GM23338 (cell line): ENCODE measurements at regions not wholly inside any gene's neighbourhood (a gene's known extent, or its start where the extent isn't known, plus 50 kb on each side); places are given as distances from the start of the nearest gene placed in this dataset.

Source experiments
- ATAC-seq: fragments of 200-7000 bp; cut with Tn5 transposase; 3 replicates; pipeline ENCODE4 v1.9.1; 2020
- DNase-seq: peaks from one replicate; pipeline ENCODE4 v3.0.0-alpha.2; 2015; ENCODE audit warnings: low spot score
- H2AFZ ChIP-seq: fragments of 200-600 bp; sonication (generic); 2 replicates; pipeline ENCODE4 v1.8.0; 2016; ENCODE audit warnings: antibody characterized with exemption, mild to moderate bottlenecking, moderate library complexity
- H3F3A ChIP-seq: fragments of 200-600 bp; sonication (generic); replicated peaks from 2 replicates; pipeline ENCODE4 v1.8.0; 2017; ENCODE audit warnings: antibody characterized with exemption, mixed run types, low read depth
- H3K27ac ChIP-seq: fragments of 200-600 bp; sonication (generic); 2 replicates; pipeline ENCODE4 v1.6.1; 2016; ENCODE audit warnings: low read depth
- H3K27me3 ChIP-seq: fragments of 200-600 bp; sonication (generic); 2 replicates; pipeline ENCODE4 v1.8.0; 2016; ENCODE audit warnings: mild to moderate bottlenecking, mixed run types, moderate library complexity; ENCODE audit not compliant: insufficient read depth
- H3K36me3 ChIP-seq: fragments of 200-600 bp; sonication (generic); 2 replicates; pipeline ENCODE4 v1.8.0; 2016; ENCODE audit warnings: mild to moderate bottlenecking; ENCODE audit not compliant: insufficient read depth
- H3K4me1 ChIP-seq: fragments of 200-600 bp; sonication (generic); 2 replicates; pipeline ENCODE4 v1.8.0; 2016; ENCODE audit warnings: mild to moderate bottlenecking, moderate library complexity; ENCODE audit not compliant: insufficient read depth
- H3K4me2 ChIP-seq: fragments of 200-600 bp; sonication (generic); 2 replicates; pipeline ENCODE4 v1.7.1; 2017; ENCODE audit warnings: mixed run types
- H3K4me3 ChIP-seq: fragments of 200-600 bp; sonication (generic); 2 replicates; pipeline ENCODE4 v1.6.1; 2016; ENCODE audit warnings: mixed run types
- H3K79me2 ChIP-seq: fragments of 200-600 bp; sonication (generic); replicated peaks from 2 replicates; pipeline ENCODE4 v1.8.0; 2017; ENCODE audit warnings: mild to moderate bottlenecking; ENCODE audit not compliant: insufficient read depth
- H3K9me2 ChIP-seq: fragments of 200-600 bp; sonication (generic); 2 replicates; pipeline ENCODE4 v1.8.0; 2017; ENCODE audit not compliant: insufficient read depth
- H4K20me1 ChIP-seq: fragments of 200-600 bp; sonication (generic); replicated peaks from 2 replicates; pipeline ENCODE4 v1.8.0; 2017; ENCODE audit warnings: mild to moderate bottlenecking; ENCODE audit not compliant: insufficient read depth
- H3K27ac Mint-ChIP-seq: 2 replicates; pipeline ENCODE4 v1.8.0; 2020; ENCODE audit warnings: inconsistent platforms, mild to moderate bottlenecking, moderate library complexity, mixed read lengths
- H3K27me3 Mint-ChIP-seq: 3 replicates; pipeline ENCODE4 v1.8.0; 2022; ENCODE audit warnings: low read depth, mild to moderate bottlenecking, moderate library complexity, mixed read lengths, inconsistent platforms; ENCODE audit not compliant: insufficient read depth, poor library complexity
- H3K36me3 Mint-ChIP-seq: 3 replicates; pipeline ENCODE4 v1.8.0; 2021; ENCODE audit warnings: low read depth, mild to moderate bottlenecking, inconsistent platforms, moderate library complexity, mixed read lengths
- H3K4me1 Mint-ChIP-seq: 3 replicates; pipeline ENCODE4 v1.8.0; 2020; ENCODE audit warnings: mild to moderate bottlenecking, inconsistent platforms, mixed read lengths
- H3K4me3 Mint-ChIP-seq: 3 replicates; pipeline ENCODE4 v1.8.0; 2021; ENCODE audit warnings: moderate library complexity, mild to moderate bottlenecking, inconsistent platforms, mixed read lengths
- H3K9me3 Mint-ChIP-seq: 3 replicates; pipeline ENCODE4 v1.8.0; 2020; ENCODE audit warnings: moderate library complexity, mild to moderate bottlenecking, inconsistent platforms, mixed read lengths
- CREB1 ChIP-seq: fragments of 250-450 bp; sonication (Bioruptor Pico); IDR thresholded peaks from 2 replicates; pipeline ENCODE4 v1.5.0; 2020; ENCODE audit warnings: low read depth, mild to moderate bottlenecking, moderate library complexity
- EZH2 ChIP-seq: fragments of 200-600 bp; sonication (generic); IDR thresholded peaks from one replicate; pipeline ENCODE4 v1.8.0; 2017; ENCODE audit warnings: antibody characterized with exemption, mild to moderate bottlenecking, low read depth; ENCODE audit not compliant: unreplicated experiment
- EZH2phosphoT487 ChIP-seq: fragments of 200-600 bp; sonication (generic); IDR thresholded peaks from one replicate; pipeline ENCODE4 v1.8.1; 2018; ENCODE audit warnings: antibody characterized with exemption; ENCODE audit not compliant: unreplicated experiment
- JUNB ChIP-seq: IDR thresholded peaks from one replicate; pipeline ENCODE4 v1.6.1; 2016; ENCODE audit warnings: antibody characterized with exemption; ENCODE audit not compliant: unreplicated experiment
- NANOG ChIP-seq: IDR thresholded peaks from 2 replicates; pipeline ENCODE4 v1.6.1; 2016; ENCODE audit warnings: antibody characterized with exemption, borderline replicate concordance
- POLR2AphosphoS5 ChIP-seq: IDR thresholded peaks from 2 replicates; pipeline ENCODE4 v1.6.1; 2016; ENCODE audit warnings: antibody characterized with exemption, low read depth
- STAT1 ChIP-seq: IDR thresholded peaks from one replicate; pipeline ENCODE4 v1.6.1; 2016; ENCODE audit warnings: antibody characterized with exemption; ENCODE audit not compliant: unreplicated experiment
- ZNF114 ChIP-seq: fragments of 250-450 bp; sonication (Bioruptor Pico); IDR thresholded peaks from 2 replicates; pipeline ENCODE4 v1.5.0; 2020; ENCODE audit warnings: mild to moderate bottlenecking, moderate library complexity
- ZNF331 ChIP-seq: fragments of 250-450 bp; sonication (Bioruptor Pico); IDR thresholded peaks from 2 replicates; pipeline ENCODE4 v1.5.0; 2020; ENCODE audit warnings: low read depth, mild to moderate bottlenecking, moderate library complexity
- ZNF462 ChIP-seq: fragments of 250-450 bp; sonication (Bioruptor Pico); IDR thresholded peaks from 2 replicates; pipeline ENCODE4 v1.5.0; 2020; ENCODE audit warnings: mild to moderate bottlenecking, moderate library complexity
- TF ChIP-seq, protein P1 (sequence below), 2 experiments: fragments of 200-600 bp in 1 of 2; sonication (generic) in 1 of 2; conservative IDR thresholded peaks; 2 replicates each; pipeline versions ENCODE4 v1.5.1 to v1.6.1; 2016 to 2017; ENCODE audit warnings: antibody characterized with exemption in 2 of 2, low read depth in 2 of 2, mild to moderate bottlenecking in 2 of 2, moderate library complexity in 1 of 2
- TF ChIP-seq, protein P2 (sequence below): IDR thresholded peaks from one replicate; pipeline ENCODE4 v1.6.1; 2018; ENCODE audit warnings: antibody characterized with exemption; ENCODE audit not compliant: unreplicated experiment
- TF ChIP-seq, protein P3 (sequence below): IDR thresholded peaks from 2 replicates; pipeline ENCODE4 v1.6.1; 2016; ENCODE audit warnings: antibody characterized with exemption

DNA sequence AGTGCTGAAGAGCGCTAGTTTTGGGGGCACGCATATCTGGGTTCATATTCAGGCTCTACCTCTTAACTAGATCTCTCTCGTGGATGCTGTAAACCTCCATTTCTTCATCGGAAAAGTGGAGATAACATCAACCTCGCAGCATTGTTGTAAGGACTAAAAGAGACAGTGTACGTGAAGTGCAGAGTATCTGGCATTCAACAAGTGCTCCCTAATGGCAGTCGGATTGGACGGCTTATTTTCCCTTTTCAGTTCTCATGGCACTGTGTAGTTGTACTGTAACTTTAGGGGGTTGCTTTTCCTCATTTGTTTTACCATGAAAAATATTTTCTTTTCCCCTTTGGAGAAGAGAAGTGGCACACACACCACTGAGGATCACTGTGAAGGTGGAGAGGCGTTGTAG lies 51.4 kb upstream of the ESX1 start:
- Histone ChIP-seq H3K36me3 (no peaks in the 10 kb centered on the region), H2AFZ (no peak overlapping the region), H3K4me3 (no peak overlapping the region), H3K79me2 (no peaks in the 10 kb centered on the region), H3K4me2 (no peak overlapping the region), H3K9me2 (no peaks in the 10 kb centered on the region), H3F3A (no peaks in the 10 kb centered on the region), H3K27ac (no peak overlapping the region), H3K27me3 (no peaks in the 10 kb centered on the region), H3K4me1 (no peaks in the 10 kb centered on the region), H4K20me1 (no peaks in the 10 kb centered on the region)
- TF ChIP-seq JUNB, result no peak
- no peak for TF ChIP-seq ZNF462
- no peak for TF ChIP-seq STAT1
- TF ChIP-seq CREB1, result no peak
- TF ChIP-seq, protein P1, sequence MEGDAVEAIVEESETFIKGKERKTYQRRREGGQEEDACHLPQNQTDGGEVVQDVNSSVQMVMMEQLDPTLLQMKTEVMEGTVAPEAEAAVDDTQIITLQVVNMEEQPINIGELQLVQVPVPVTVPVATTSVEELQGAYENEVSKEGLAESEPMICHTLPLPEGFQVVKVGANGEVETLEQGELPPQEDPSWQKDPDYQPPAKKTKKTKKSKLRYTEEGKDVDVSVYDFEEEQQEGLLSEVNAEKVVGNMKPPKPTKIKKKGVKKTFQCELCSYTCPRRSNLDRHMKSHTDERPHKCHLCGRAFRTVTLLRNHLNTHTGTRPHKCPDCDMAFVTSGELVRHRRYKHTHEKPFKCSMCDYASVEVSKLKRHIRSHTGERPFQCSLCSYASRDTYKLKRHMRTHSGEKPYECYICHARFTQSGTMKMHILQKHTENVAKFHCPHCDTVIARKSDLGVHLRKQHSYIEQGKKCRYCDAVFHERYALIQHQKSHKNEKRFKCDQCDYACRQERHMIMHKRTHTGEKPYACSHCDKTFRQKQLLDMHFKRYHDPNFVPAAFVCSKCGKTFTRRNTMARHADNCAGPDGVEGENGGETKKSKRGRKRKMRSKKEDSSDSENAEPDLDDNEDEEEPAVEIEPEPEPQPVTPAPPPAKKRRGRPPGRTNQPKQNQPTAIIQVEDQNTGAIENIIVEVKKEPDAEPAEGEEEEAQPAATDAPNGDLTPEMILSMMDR (conservative IDR thresholded peaks at IDR 0.05; ENCODE audit: low read depth in 2 of 2), result no peak
- TF ChIP-seq ZNF114 (CRISPR knock-in tag), result no peak
- TF ChIP-seq, protein P2, sequence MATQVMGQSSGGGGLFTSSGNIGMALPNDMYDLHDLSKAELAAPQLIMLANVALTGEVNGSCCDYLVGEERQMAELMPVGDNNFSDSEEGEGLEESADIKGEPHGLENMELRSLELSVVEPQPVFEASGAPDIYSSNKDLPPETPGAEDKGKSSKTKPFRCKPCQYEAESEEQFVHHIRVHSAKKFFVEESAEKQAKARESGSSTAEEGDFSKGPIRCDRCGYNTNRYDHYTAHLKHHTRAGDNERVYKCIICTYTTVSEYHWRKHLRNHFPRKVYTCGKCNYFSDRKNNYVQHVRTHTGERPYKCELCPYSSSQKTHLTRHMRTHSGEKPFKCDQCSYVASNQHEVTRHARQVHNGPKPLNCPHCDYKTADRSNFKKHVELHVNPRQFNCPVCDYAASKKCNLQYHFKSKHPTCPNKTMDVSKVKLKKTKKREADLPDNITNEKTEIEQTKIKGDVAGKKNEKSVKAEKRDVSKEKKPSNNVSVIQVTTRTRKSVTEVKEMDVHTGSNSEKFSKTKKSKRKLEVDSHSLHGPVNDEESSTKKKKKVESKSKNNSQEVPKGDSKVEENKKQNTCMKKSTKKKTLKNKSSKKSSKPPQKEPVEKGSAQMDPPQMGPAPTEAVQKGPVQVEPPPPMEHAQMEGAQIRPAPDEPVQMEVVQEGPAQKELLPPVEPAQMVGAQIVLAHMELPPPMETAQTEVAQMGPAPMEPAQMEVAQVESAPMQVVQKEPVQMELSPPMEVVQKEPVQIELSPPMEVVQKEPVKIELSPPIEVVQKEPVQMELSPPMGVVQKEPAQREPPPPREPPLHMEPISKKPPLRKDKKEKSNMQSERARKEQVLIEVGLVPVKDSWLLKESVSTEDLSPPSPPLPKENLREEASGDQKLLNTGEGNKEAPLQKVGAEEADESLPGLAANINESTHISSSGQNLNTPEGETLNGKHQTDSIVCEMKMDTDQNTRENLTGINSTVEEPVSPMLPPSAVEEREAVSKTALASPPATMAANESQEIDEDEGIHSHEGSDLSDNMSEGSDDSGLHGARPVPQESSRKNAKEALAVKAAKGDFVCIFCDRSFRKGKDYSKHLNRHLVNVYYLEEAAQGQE, result no peak
- TF ChIP-seq, protein P3, sequence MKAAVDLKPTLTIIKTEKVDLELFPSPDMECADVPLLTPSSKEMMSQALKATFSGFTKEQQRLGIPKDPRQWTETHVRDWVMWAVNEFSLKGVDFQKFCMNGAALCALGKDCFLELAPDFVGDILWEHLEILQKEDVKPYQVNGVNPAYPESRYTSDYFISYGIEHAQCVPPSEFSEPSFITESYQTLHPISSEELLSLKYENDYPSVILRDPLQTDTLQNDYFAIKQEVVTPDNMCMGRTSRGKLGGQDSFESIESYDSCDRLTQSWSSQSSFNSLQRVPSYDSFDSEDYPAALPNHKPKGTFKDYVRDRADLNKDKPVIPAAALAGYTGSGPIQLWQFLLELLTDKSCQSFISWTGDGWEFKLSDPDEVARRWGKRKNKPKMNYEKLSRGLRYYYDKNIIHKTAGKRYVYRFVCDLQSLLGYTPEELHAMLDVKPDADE, result no peak
- no peak for TF ChIP-seq EZH2
- TF ChIP-seq NANOG, result no peak
- TF ChIP-seq ZNF331, result no peak
- TF ChIP-seq POLR2AphosphoS5, result no peak
- no peak for TF ChIP-seq EZH2phosphoT487
- no peak for ATAC-seq
- peaks cover 1% of the 10 kb centered on the region for H3K27me3 Mint-ChIP-seq
- H3K27ac Mint-ChIP-seq, result no peak overlapping the region
- H3K9me3 Mint-ChIP-seq, result no peaks in the 10 kb centered on the region
- DNase-seq, result no peak
- H3K4me3 Mint-ChIP-seq, result no peak overlapping the region
- H3K4me1 Mint-ChIP-seq, result peaks cover 9% of the 10 kb centered on the region; the same call in 2 of the 3 replicates
- no peaks in the 10 kb centered on the region for H3K36me3 Mint-ChIP-seq
